Fibroblast of the aortic adventitia (primary cell): ENCODE measurements at regions not wholly inside any gene's neighbourhood (a gene's known extent, or its start where the extent isn't known, plus 50 kb on each side); places are given as distances from the start of the nearest gene placed in this dataset.

ENCODE experiments used
- DNase-seq: peaks from one replicate; pipeline ENCODE4 v3.0.0-alpha.2; 2010; ENCODE audit warnings: low read depth
- H3K4me3 ChIP-seq: 2 replicates; pipeline ENCODE4 v1.5.1; 2011; ENCODE audit warnings: low read depth, mild to moderate bottlenecking, control low read depth, low read length, moderate library complexity
- CTCF ChIP-seq: IDR thresholded peaks from 2 replicates; pipeline ENCODE4 v1.5.1; 2011; ENCODE audit warnings: mild to moderate bottlenecking, low read length, control low read depth, inconsistent platforms; ENCODE audit not compliant: insufficient read depth

- DNase-seq = no peak
- H3K4me3 ChIP-seq = no peak overlapping the region
- TF ChIP-seq CTCF = no peak
These were observed 71.2 kb upstream of the PFN2 start for GRCh38 chr3:150041877-150042276.

- H3K4me3 ChIP-seq = no peak overlapping the region
- no peak for DNase-seq
- TF ChIP-seq CTCF = no peak
These were observed 69.4 kb upstream of the PFN2 start for GRCh38 chr3:150040097-150040496.

- no peak for TF ChIP-seq CTCF
- H3K4me3 ChIP-seq = peak overlapping the region; percentile 9
- DNase-seq = peak; percentile 27
These were observed 68.1 kb upstream of the PFN2 start for GRCh38 chr3:150038830-150039229.

- no peak for TF ChIP-seq CTCF
- no peak overlapping the region for H3K4me3 ChIP-seq
- no peak for DNase-seq
These were observed 66.1 kb upstream of the PFN2 start for GRCh38 chr3:150036780-150037179.

- no peak for TF ChIP-seq CTCF
- DNase-seq = no peak
- H3K4me3 ChIP-seq = no peak overlapping the region
These were observed 65.4 kb upstream of the PFN2 start for GRCh38 chr3:150035910-150036612.

GRCh38 chr3:150035301-150035779, 64.6 kb upstream of the PFN2 start:
- no peak overlapping the region for H3K4me3 ChIP-seq
- peak; percentile 33 for DNase-seq
- no peak for TF ChIP-seq CTCF

- no peak for TF ChIP-seq CTCF
- no peak for DNase-seq
- no peak overlapping the region for H3K4me3 ChIP-seq
These were observed 63.0 kb upstream of the PFN2 start for GRCh38 chr3:150033721-150034120.
